CD4-positive, alpha-beta T cell (primary cell): ENCODE measurements at regions not wholly inside any gene's neighbourhood (a gene's known extent, or its start where the extent isn't known, plus 50 kb on each side); places are given as distances from the start of the nearest gene placed in this dataset.

Experiments
- ATAC-seq: fragments of 200-7000 bp; cut with Tn5 transposase; one replicate; pipeline ENCODE4 v1.10.0; 2022; ENCODE audit warnings: mild to moderate bottlenecking; ENCODE audit not compliant: poor library complexity
- CTCF ChIA-PET: fragments of 350-600 bp; sonication (Branson Sonifier 250); formaldehyde crosslinking; loops from one replicate; lab custom pipeline; 2021; ENCODE audit warnings: antibody characterized with exemption, inconsistent platforms; lab: Charles Lee
- POLR2A ChIA-PET: fragments of 350-600 bp; sonication (Branson Sonifier 250); formaldehyde crosslinking; loops from one replicate; lab custom pipeline; 2021; ENCODE audit warnings: antibody characterized with exemption, inconsistent platforms; lab: Charles Lee
- DNase-seq, 14 experiments: peaks; one replicate each; pipeline ENCODE4 v3.0.0-alpha.2; 2013 to 2020; ENCODE audit warnings: mixed read lengths in 2 of 14
- H3K27ac ChIP-seq, 2 donors: one replicate each; pipeline versions ENCODE4 v1.5.1 to v1.7.0; 2013; ENCODE audit warnings: low read length in 2 of 2, low read depth in 1 of 2, mild to moderate bottlenecking in 1 of 2
- H3K27me3 ChIP-seq, 2 experiments: 1 replicate in 1 of 2; 2 replicates in 1 of 2; pipeline versions ENCODE4 v1.6.1 to v1.7.0; 2013; ENCODE audit warnings: low read length in 2 of 2, control low read depth in 1 of 2, mild to moderate bottlenecking in 1 of 2, moderate library complexity in 1 of 2; ENCODE audit not compliant: insufficient read depth in 2 of 2, control insufficient read depth in 1 of 2
- H3K36me3 ChIP-seq: one replicate; pipeline ENCODE4 v1.6.1; 2013; ENCODE audit warnings: low read length, control low read depth; ENCODE audit not compliant: insufficient read depth
- H3K4me1 ChIP-seq: one replicate; pipeline ENCODE4 v1.6.1; 2013; ENCODE audit warnings: low read length, control low read depth; ENCODE audit not compliant: insufficient read depth
- H3K4me3 ChIP-seq: one replicate; pipeline ENCODE4 v1.5.1; 2013; ENCODE audit warnings: mild to moderate bottlenecking, low read length, moderate library complexity
- H3K9me3 ChIP-seq, 2 experiments: 1 replicate in 1 of 2; 2 replicates in 1 of 2; pipeline versions ENCODE4 v1.6.1 to v1.7.0; 2013; ENCODE audit warnings: low read length in 2 of 2, mild to moderate bottlenecking in 2 of 2, control low read depth in 1 of 2, moderate library complexity in 1 of 2; ENCODE audit not compliant: control insufficient read depth in 1 of 2, insufficient read depth in 1 of 2
- H3K27ac Mint-ChIP-seq: one replicate; pipeline ENCODE4 v1.8.0; 2020; ENCODE audit warnings: mixed read lengths
- H3K27me3 Mint-ChIP-seq: one replicate; pipeline ENCODE4 v1.8.0; 2021; ENCODE audit warnings: mixed read lengths
- H3K36me3 Mint-ChIP-seq: one replicate; pipeline ENCODE4 v1.8.0; 2021; ENCODE audit warnings: low read depth, mixed read lengths
- H3K4me1 Mint-ChIP-seq: one replicate; pipeline ENCODE4 v1.8.0; 2021; ENCODE audit warnings: low read depth, mixed read lengths
- H3K4me3 Mint-ChIP-seq: one replicate; pipeline ENCODE4 v1.8.0; 2020; ENCODE audit warnings: mild to moderate bottlenecking, mixed read lengths
- H3K9me3 Mint-ChIP-seq: one replicate; pipeline ENCODE4 v1.8.0; 2020; ENCODE audit warnings: mixed read lengths
- CTCF ChIP-seq: fragments of 200-600 bp; IDR thresholded peaks from one replicate; pipeline ENCODE4 v1.8.0; 2022; ENCODE audit warnings: antibody characterized with exemption, mild to moderate bottlenecking
- intact Hi-C, 2 experiments: fragments of 100-400 bp; cut with DNase I in 1 of 2; cut with micrococcal nuclease in 1 of 2; formaldehyde crosslinking; loops; one replicate each; pipeline versions ENCODE4 v1.15.1 to v1.9.0; 2023 to 2025; cut with DNase I, micrococcal nuclease

GRCh38 chrX:9241427-9241826 is 207.5 kb upstream of the FAM9B start:
- CTCF ChIA-PET = no interaction called here
- Mint-ChIP-seq H3K27ac (no peak overlapping the region), H3K27me3 (no peaks in the 10 kb centered on the region), H3K36me3 (no peaks in the 10 kb centered on the region), H3K4me1 (no peaks in the 10 kb centered on the region), H3K4me3 (no peak overlapping the region), H3K9me3 (no peaks in the 10 kb centered on the region)
- POLR2A ChIA-PET = no interaction called here
- Histone ChIP-seq H3K27me3 (no peaks in the 10 kb centered on the region), H3K36me3 (no peaks in the 10 kb centered on the region), H3K9me3 (no peaks in the 10 kb centered on the region), H3K4me3 (no peak overlapping the region), H3K4me1 (no peaks in the 10 kb centered on the region), H3K27ac (no peak overlapping the region)
- no peak for ATAC-seq
- intact Hi-C loops = no loop called here
- TF ChIP-seq CTCF = no peak
- no peak for DNase-seq

GRCh38 chrX:9249051-9249846 is 215.3 kb upstream of the FAM9B start:
- Histone ChIP-seq H3K27ac (no peak overlapping the region), H3K27me3 (no peaks in the 10 kb centered on the region), H3K9me3 (no peaks in the 10 kb centered on the region), H3K4me3 (no peak overlapping the region), H3K4me1 (no peaks in the 10 kb centered on the region), H3K36me3 (no peaks in the 10 kb centered on the region)
- ATAC-seq (no peak), DNase-seq (no peak)
- CTCF ChIA-PET = no interaction called here
- no peaks in the 10 kb centered on the region for H3K9me3 Mint-ChIP-seq
- H3K36me3 Mint-ChIP-seq = no peaks in the 10 kb centered on the region
- no peak for TF ChIP-seq CTCF
- intact Hi-C loops = no loop called here
- POLR2A ChIA-PET = no interaction called here
- no peak overlapping the region for H3K27ac Mint-ChIP-seq
- H3K4me1 Mint-ChIP-seq = no peaks in the 10 kb centered on the region
- H3K27me3 Mint-ChIP-seq = no peaks in the 10 kb centered on the region
- no peak overlapping the region for H3K4me3 Mint-ChIP-seq

- H3K9me3 Mint-ChIP-seq = no peaks in the 10 kb centered on the region
- CTCF ChIA-PET = no interaction called here
- no peaks in the 10 kb centered on the region for H3K27me3 Mint-ChIP-seq
- no peak overlapping the region for H3K4me3 ChIP-seq
- H3K9me3 ChIP-seq = no peaks in the 10 kb centered on the region
- H3K4me3 Mint-ChIP-seq = no peak overlapping the region
- no peak overlapping the region for H3K27ac ChIP-seq
- TF ChIP-seq CTCF = no peak
- no peak overlapping the region for H3K27ac Mint-ChIP-seq
- no peaks in the 10 kb centered on the region for H3K36me3 ChIP-seq
- POLR2A ChIA-PET = no interaction called here
- no peaks in the 10 kb centered on the region for H3K27me3 ChIP-seq
- no peaks in the 10 kb centered on the region for H3K36me3 Mint-ChIP-seq
- no peak for DNase-seq
- no peak for ATAC-seq
- intact Hi-C loops = no loop called here
- no peaks in the 10 kb centered on the region for H3K4me1 ChIP-seq
- no peaks in the 10 kb centered on the region for H3K4me1 Mint-ChIP-seq
Measured at GRCh38 chrX:9252182-9252581, 212.7 kb upstream of the TBL1X start.
